NCI-H510A treated with DMSO at 0.1 percent for 48 hours (cell line): ENCODE measurements at regions not wholly inside any gene's neighbourhood (a gene's known extent, or its start where the extent isn't known, plus 50 kb on each side); places are given as distances from the start of the nearest gene placed in this dataset.

ENCODE experiments used
- DNase-seq: peaks from one replicate; lab custom pipeline; 2025; lab: John Stamatoyannopoulos, UW

- DNase-seq, result no peak
Measured at GRCh38 chr6:109295109-109295773, 87.0 kb downstream of the CD164 start.

- DNase-seq, result no peak
Measured at GRCh38 chr6:109292983-109293586, 89.2 kb downstream of the CD164 start.

- DNase-seq, result no peak
Measured at GRCh38 chr6:109292420-109292819, 89.8 kb downstream of the CD164 start.

GRCh38 chr6:109291902-109292301 is 90.4 kb downstream of the CD164 start:
- no peak for DNase-seq

GRCh38 chr6:109290143-109290931 is 91.9 kb downstream of the CD164 start:
- no peak for DNase-seq

- DNase-seq, result no peak
Measured at GRCh38 chr6:109285366-109285765, 96.9 kb downstream of the CD164 start.

GRCh38 chr6:109284675-109285074 is 97.6 kb downstream of the CD164 start:
- no peak for DNase-seq

- no peak for DNase-seq
Measured at GRCh38 chr6:109282756-109283155, 99.5 kb downstream of the CD164 start.

GRCh38 chr6:109279628-109280027 is 102.6 kb downstream of the CD164 start:
- no peak for DNase-seq

GRCh38 chr6:109271622-109272021 is 110.6 kb downstream of the CD164 start:
- no peak for DNase-seq

- no peak for DNase-seq
Measured at GRCh38 chr6:109269953-109270517, 112.2 kb downstream of the CD164 start.

GRCh38 chr6:109269057-109269456 is 113.2 kb downstream of the CD164 start:
- no peak for DNase-seq

GRCh38 chr6:109265530-109265929 is 116.7 kb downstream of the CD164 start:
- DNase-seq, result no peak

- no peak for DNase-seq
Measured at GRCh38 chr6:109263873-109264700, 118.2 kb downstream of the CD164 start.

- no peak for DNase-seq
Measured at GRCh38 chr6:109262261-109262660, 120.0 kb downstream of the CD164 start.

- no peak for DNase-seq
Measured at GRCh38 chr6:109261811-109262210, 120.5 kb downstream of the CD164 start.

- no peak for DNase-seq
Measured at GRCh38 chr6:109260701-109261100, 121.6 kb downstream of the CD164 start.

- DNase-seq, result no peak
Measured at GRCh38 chr6:109260126-109260525, 122.1 kb downstream of the CD164 start.

GRCh38 chr6:109258129-109258528 is 124.1 kb downstream of the CD164 start:
- no peak for DNase-seq

GRCh38 chr6:109257494-109257893 is 124.8 kb downstream of the CD164 start:
- no peak for DNase-seq

GRCh38 chr6:109255946-109256640 is 126.2 kb downstream of the CD164 start:
- DNase-seq, result no peak
